ENCODE measurements at regions not wholly inside any gene's neighbourhood (a gene's known extent, or its start where the extent isn't known, plus 50 kb on each side); places are given as distances from the start of the nearest gene placed in this dataset.
A peak's percentile ranks its signal among the peaks of the same experiment; 100 is the strongest.
"Not testable (repeated sequence)": the region's sequence is repeated elsewhere in the genome, so short reads cannot be mapped to it uniquely, and the experiment has no call there.

GRCh38 chr18:8882632-8883408, 177.5 kb downstream of the MTCL1 start:
- no peak for DNase-seq

GRCh38 chr18:8883409-8883668, 178.0 kb downstream of the MTCL1 start:
- no peak for DNase-seq

GRCh38 chr18:8887877-8888276, 182.5 kb downstream of the MTCL1 start:
- not testable (repeated sequence) for DNase-seq

GRCh38 chr18:8889489-8889888, 184.1 kb downstream of the MTCL1 start:
- no peak for DNase-seq

GRCh38 chr18:8890503-8890902, 185.1 kb downstream of the MTCL1 start:
- not testable (repeated sequence) for DNase-seq

GRCh38 chr18:8890957-8891464, 185.7 kb downstream of the MTCL1 start:
- DNase-seq: no peak

GRCh38 chr18:8893221-8893620, 187.9 kb downstream of the MTCL1 start:
- DNase-seq: no peak

- DNase-seq: no peak
These were observed 188.4 kb downstream of the MTCL1 start for GRCh38 chr18:8893628-8894231.

GRCh38 chr18:8894823-8895222, 189.5 kb downstream of the MTCL1 start:
- no peak for DNase-seq

GRCh38 chr18:8895341-8895740, 190.0 kb downstream of the MTCL1 start:
- DNase-seq: no peak

GRCh38 chr18:8895987-8896619, 190.7 kb downstream of the MTCL1 start:
- no peak for DNase-seq

GRCh38 chr18:8899000-8899399, 193.6 kb downstream of the MTCL1 start:
- no peak for DNase-seq

- no peak for DNase-seq
These were observed 195.2 kb downstream of the MTCL1 start for GRCh38 chr18:8900552-8900951.

GRCh38 chr18:8901019-8901418, 195.7 kb downstream of the MTCL1 start:
- no peak for DNase-seq

GRCh38 chr18:8904316-8904715, 198.2 kb upstream of the NDUFV2 start:
- no peak for DNase-seq

- DNase-seq: no peak
These were observed 193.5 kb upstream of the NDUFV2 start for GRCh38 chr18:8908792-8909510.

GRCh38 chr18:8910186-8910822, 192.2 kb upstream of the NDUFV2 start:
- no peak for DNase-seq

GRCh38 chr18:8910843-8911242, 191.7 kb upstream of the NDUFV2 start:
- no peak for DNase-seq

GRCh38 chr18:8911408-8912340, 190.8 kb upstream of the NDUFV2 start:
- no peak for DNase-seq

GRCh38 chr18:8912348-8913326, 189.9 kb upstream of the NDUFV2 start:
- peak; percentile 95 for DNase-seq
